OCI-LY3 (cell line): ENCODE measurements at regions not wholly inside any gene's neighbourhood (a gene's known extent, or its start where the extent isn't known, plus 50 kb on each side); places are given as distances from the start of the nearest gene placed in this dataset.
"Not testable (repeated sequence)": the region's sequence is repeated elsewhere in the genome, so short reads cannot be mapped to it uniquely, and the experiment has no call there.

Experiments
- H2AFZ ChIP-seq: fragments of 200-600, 300-600 bp; shearing (Covaris generic); 2 replicates; pipeline ENCODE4 v1.6.0; 2014; ENCODE audit warnings: antibody characterized with exemption, low read depth, low read length
- H3K27ac ChIP-seq: fragments of 200-600, 300-600 bp; sonication (generic); 2 replicates; pipeline ENCODE4 v1.5.1; 2014; ENCODE audit warnings: mild to moderate bottlenecking, low read length, moderate library complexity, mixed read lengths
- H3K27me3 ChIP-seq: fragments of 200-600, 300-600 bp; sonication (generic); 2 replicates; pipeline ENCODE4 v1.6.1; 2014; ENCODE audit warnings: low read depth, low read length, mixed read lengths
- H3K36me3 ChIP-seq: fragments of 200-600, 300-600 bp; sonication (generic); replicated peaks from 2 replicates; pipeline ENCODE3; 2014; ENCODE audit warnings: low read depth, low read length, mixed read lengths
- H3K4me1 ChIP-seq: fragments of 300-600, 200-600 bp; sonication (generic); 2 replicates; pipeline ENCODE4 v1.6.1; 2014; ENCODE audit warnings: low read length, mixed read lengths
- H3K4me2 ChIP-seq: fragments of 200-600, 300-600 bp; sonication (generic); 2 replicates; pipeline ENCODE4 v1.6.1; 2014; ENCODE audit warnings: low read length, mixed read lengths
- H3K4me3 ChIP-seq: fragments of 300-600, 200-600 bp; sonication (generic); 2 replicates; pipeline ENCODE4 v1.5.1; 2014; ENCODE audit warnings: antibody characterized with exemption, mild to moderate bottlenecking, low read length, moderate library complexity
- H3K79me2 ChIP-seq: fragments of 300-600, 200-600 bp; shearing (Covaris generic); 2 replicates; pipeline ENCODE4 v1.6.1; 2014; ENCODE audit warnings: mild to moderate bottlenecking, low read length, mixed read lengths
- H3K9ac ChIP-seq: fragments of 300-600, 200-600 bp; shearing (Covaris generic); 2 replicates; pipeline ENCODE4 v1.6.0; 2014; ENCODE audit warnings: mild to moderate bottlenecking, low read length, moderate library complexity
- H3K9me3 ChIP-seq: fragments of 200-600, 300-600 bp; shearing (Covaris generic); 2 replicates; pipeline ENCODE4 v1.6.1; 2014; ENCODE audit warnings: low read length, mixed read lengths; ENCODE audit not compliant: insufficient read depth
- H4K20me1 ChIP-seq: fragments of 200-600, 300-600 bp; sonication (generic); 2 replicates; pipeline ENCODE4 v1.6.1; 2016; ENCODE audit warnings: low read length, mixed read lengths; ENCODE audit not compliant: insufficient read depth
- EZH2phosphoT487 ChIP-seq: fragments of 200-600 bp; shearing (Covaris generic); IDR thresholded peaks from 2 replicates; pipeline ENCODE4 v1.6.1; 2018; ENCODE audit warnings: antibody characterized with exemption, mixed run types, low read depth
- TF ChIP-seq, protein P1 (sequence below): fragments of 200-600, 300-600 bp; sonication (generic); IDR thresholded peaks from 2 replicates; pipeline ENCODE4 v1.5.1; 2014; ENCODE audit warnings: antibody characterized with exemption, low read length, low read depth

DNA sequence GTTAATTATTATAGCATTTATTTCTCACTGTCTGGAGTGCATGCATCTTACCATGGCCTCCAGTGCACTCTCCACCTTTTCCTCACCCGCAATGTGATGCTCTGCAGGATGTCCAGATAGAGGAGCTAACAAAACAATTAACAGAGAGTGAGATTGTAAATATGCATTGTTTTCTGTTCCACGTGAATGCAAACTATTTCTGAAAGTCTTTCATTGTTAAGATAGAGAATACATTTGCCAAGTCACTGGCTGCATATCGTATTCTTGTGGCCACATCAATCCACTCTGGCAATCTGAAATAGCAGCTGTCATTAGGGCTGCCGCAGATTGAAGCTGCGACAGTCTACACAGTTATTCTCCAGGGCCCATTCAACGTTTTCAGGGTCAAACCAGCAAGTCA is 143.8 kb downstream of the DUSP10 start:
- H3K79me2 ChIP-seq = no peaks in the 10 kb centered on the region
- H3K36me3 ChIP-seq = no peaks in the 10 kb centered on the region
- no peaks in the 10 kb centered on the region for H3K4me1 ChIP-seq
- TF ChIP-seq EZH2phosphoT487 = no peak
- TF ChIP-seq, protein P1, sequence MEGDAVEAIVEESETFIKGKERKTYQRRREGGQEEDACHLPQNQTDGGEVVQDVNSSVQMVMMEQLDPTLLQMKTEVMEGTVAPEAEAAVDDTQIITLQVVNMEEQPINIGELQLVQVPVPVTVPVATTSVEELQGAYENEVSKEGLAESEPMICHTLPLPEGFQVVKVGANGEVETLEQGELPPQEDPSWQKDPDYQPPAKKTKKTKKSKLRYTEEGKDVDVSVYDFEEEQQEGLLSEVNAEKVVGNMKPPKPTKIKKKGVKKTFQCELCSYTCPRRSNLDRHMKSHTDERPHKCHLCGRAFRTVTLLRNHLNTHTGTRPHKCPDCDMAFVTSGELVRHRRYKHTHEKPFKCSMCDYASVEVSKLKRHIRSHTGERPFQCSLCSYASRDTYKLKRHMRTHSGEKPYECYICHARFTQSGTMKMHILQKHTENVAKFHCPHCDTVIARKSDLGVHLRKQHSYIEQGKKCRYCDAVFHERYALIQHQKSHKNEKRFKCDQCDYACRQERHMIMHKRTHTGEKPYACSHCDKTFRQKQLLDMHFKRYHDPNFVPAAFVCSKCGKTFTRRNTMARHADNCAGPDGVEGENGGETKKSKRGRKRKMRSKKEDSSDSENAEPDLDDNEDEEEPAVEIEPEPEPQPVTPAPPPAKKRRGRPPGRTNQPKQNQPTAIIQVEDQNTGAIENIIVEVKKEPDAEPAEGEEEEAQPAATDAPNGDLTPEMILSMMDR = no peak
- no peaks in the 10 kb centered on the region for H3K27me3 ChIP-seq
- no peak overlapping the region for H3K9ac ChIP-seq
- H2AFZ ChIP-seq = no peak overlapping the region
- H3K4me2 ChIP-seq = no peak overlapping the region
- H3K27ac ChIP-seq = no peak overlapping the region
- H3K9me3 ChIP-seq = 0 out of 2 replicates have a peak, but pooled peaks cover 3% of the 10 kb centered on the region
- no peaks in the 10 kb centered on the region for H4K20me1 ChIP-seq
- no peak overlapping the region for H3K4me3 ChIP-seq

- H3K4me3 ChIP-seq = no peak overlapping the region
- H2AFZ ChIP-seq = no peak overlapping the region
- TF ChIP-seq EZH2phosphoT487 = no peak
- TF ChIP-seq, protein P1 = no peak
- no peaks in the 10 kb centered on the region for H3K4me1 ChIP-seq
- no peaks in the 10 kb centered on the region for H3K27me3 ChIP-seq
- no peaks in the 10 kb centered on the region for H3K79me2 ChIP-seq
- no peak overlapping the region for H3K4me2 ChIP-seq
- H3K9ac ChIP-seq = no peak overlapping the region
- no peak overlapping the region for H3K27ac ChIP-seq
- H4K20me1 ChIP-seq = no peaks in the 10 kb centered on the region
- H3K9me3 ChIP-seq = 0 out of 2 replicates have a peak, but pooled peaks cover 4% of the 10 kb centered on the region
- H3K36me3 ChIP-seq = no peaks in the 10 kb centered on the region
Observed at GRCh38 chr1:221601166-221601565, 140.7 kb downstream of the DUSP10 start.

- no peaks in the 10 kb centered on the region for H3K4me1 ChIP-seq
- H3K4me3 ChIP-seq = no peak overlapping the region
- no peak overlapping the region for H3K27ac ChIP-seq
- H3K4me2 ChIP-seq = no peak overlapping the region
- H3K9ac ChIP-seq = no peak overlapping the region
- 0 out of 2 replicates have a peak, but pooled peaks cover 4% of the 10 kb centered on the region for H3K9me3 ChIP-seq
- TF ChIP-seq, protein P1 = no peak
- TF ChIP-seq EZH2phosphoT487 = no peak
- H3K79me2 ChIP-seq = no peaks in the 10 kb centered on the region
- no peak overlapping the region for H2AFZ ChIP-seq
- no peaks in the 10 kb centered on the region for H4K20me1 ChIP-seq
- no peaks in the 10 kb centered on the region for H3K27me3 ChIP-seq
- H3K36me3 ChIP-seq = no peaks in the 10 kb centered on the region
Observed at GRCh38 chr1:221602830-221603229, 139.1 kb downstream of the DUSP10 start.

DNA sequence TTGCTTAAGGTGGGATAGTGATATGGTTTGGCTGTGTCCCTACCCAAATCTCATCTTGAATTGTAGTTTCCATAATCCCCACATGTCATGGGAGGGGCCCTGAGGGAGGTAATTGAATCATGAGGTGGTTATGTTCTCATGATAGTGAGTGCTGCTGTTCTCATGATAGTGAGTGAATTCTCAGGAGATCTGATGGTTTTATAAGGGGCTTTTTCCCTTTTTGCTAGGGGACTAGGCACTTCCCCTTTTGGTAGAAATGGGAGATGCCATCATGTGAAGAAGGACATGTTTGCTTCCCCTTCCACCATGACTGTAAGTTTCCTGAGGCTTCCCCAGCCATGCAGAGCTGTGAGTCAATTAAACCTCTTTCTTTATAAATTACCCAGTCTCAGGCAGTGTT is 137.5 kb downstream of the DUSP10 start:
- H3K27ac ChIP-seq, H2AFZ ChIP-seq, H3K9ac ChIP-seq, H3K27me3 ChIP-seq, H3K4me1 ChIP-seq, H3K9me3 ChIP-seq, H4K20me1 ChIP-seq, H3K36me3 ChIP-seq, H3K4me2 ChIP-seq, H3K4me3 ChIP-seq, H3K79me2 ChIP-seq: not testable (repeated sequence)

- no peak overlapping the region for H3K27ac ChIP-seq
- H3K27me3 ChIP-seq = no peaks in the 10 kb centered on the region
- no peaks in the 10 kb centered on the region for H4K20me1 ChIP-seq
- H3K4me2 ChIP-seq = no peak overlapping the region
- no peak overlapping the region for H3K9ac ChIP-seq
- no peaks in the 10 kb centered on the region for H3K79me2 ChIP-seq
- H3K4me1 ChIP-seq = no peaks in the 10 kb centered on the region
- TF ChIP-seq EZH2phosphoT487 = no peak
- TF ChIP-seq, protein P1 = no peak
- no peak overlapping the region for H3K4me3 ChIP-seq
- no peaks in the 10 kb centered on the region for H3K36me3 ChIP-seq
- 0 out of 2 replicates have a peak, but pooled peaks cover 4% of the 10 kb centered on the region for H3K9me3 ChIP-seq
- no peak overlapping the region for H2AFZ ChIP-seq
Observed at GRCh38 chr1:221604948-221605347, 136.9 kb downstream of the DUSP10 start.
